ENCODE measurements at regions not wholly inside any gene's neighbourhood (a gene's known extent, or its start where the extent isn't known, plus 50 kb on each side); places are given as distances from the start of the nearest gene placed in this dataset.

- TF ChIP-seq KDM5A (IDR thresholded peaks at IDR 0.05): no peak
Observed at GRCh38 chr9:13580760-13581159, 301.3 kb upstream of the MPDZ start (continued).

- Histone ChIP-seq H3K4me3 (no peak overlapping the region), H3K4me2 (no peak overlapping the region), H3K4me1 (no peaks in the 10 kb centered on the region), H3K9me3 (no peaks in the 10 kb centered on the region), H3K27ac (no peak overlapping the region)
- TF ChIP-seq POLR2A (IDR thresholded peaks at IDR 0.05; ENCODE audit: low read length): no peak
- TF ChIP-seq NFE2L2 (conservative IDR thresholded peaks at IDR 0.05; ENCODE audit: low read length): no peak
- TF ChIP-seq JUN (IDR thresholded peaks at IDR 0.05): no peak
- TF ChIP-seq RCOR1 (IDR thresholded peaks at IDR 0.05; ENCODE audit: low read depth, low read length): no peak
- no peak for TF ChIP-seq BCL3 (IDR thresholded peaks at IDR 0.05)
- POLR2A ChIA-PET: no interaction called here
- DNase-seq (ENCODE audit: low read depth in 1 of 2, low spot score in 1 of 2) (no peak), ATAC-seq (no peak), FAIRE-seq (no peak)
- WGBS (ENCODE audit: missing lambda C conversion rate): 26% methylated on average over 3 of the region's 3 CpGs
- CTCF ChIA-PET: interaction anchor here (0.7 kb wide), 1 partner anchor 49 kb away, joined by 4 read pairs; no protein-coding TSS in a partner anchor
Observed at GRCh38 chr9:13580131-13580530, 300.6 kb upstream of the MPDZ start.

- no peak overlapping the region for H3K4me2 ChIP-seq
- no peak overlapping the region for H3K27ac ChIP-seq
- CTCF ChIA-PET: no interaction called here
- no peak for DNase-seq (ENCODE audit: low read depth in 1 of 2, low spot score in 1 of 2)
- no peak for FAIRE-seq
- no peaks in the 10 kb centered on the region for H3K4me1 ChIP-seq
- TF ChIP-seq ZFP36 (IDR thresholded peaks at IDR 0.05; ENCODE audit: borderline replicate concordance, partially characterized antibody) (no peak), CHD4 (IDR thresholded peaks at IDR 0.05; ENCODE audit: borderline replicate concordance) (no peak), FOXS1 (CRISPR knock-in tag; IDR thresholded peaks at IDR 0.05) (no peak), HEYL (CRISPR knock-in tag; IDR thresholded peaks at IDR 0.05) (no peak), ZSCAN20 (CRISPR knock-in tag; IDR thresholded peaks at IDR 0.05) (no peak), MAFK (IDR thresholded peaks at IDR 0.05; ENCODE audit: partially characterized antibody) (no peak), BHLHE40 (IDR thresholded peaks at IDR 0.05; ENCODE audit: low read depth, low read length) (no peak), HOXB13 (CRISPR knock-in tag; IDR thresholded peaks at IDR 0.05; ENCODE audit: low read depth) (no peak), CEBPB (IDR thresholded peaks at IDR 0.05) (no peak), RAD21 (conservative IDR thresholded peaks at IDR 0.05 in 1 of 2, IDR thresholded peaks at IDR 0.05 in 1 of 2) (no peak), JUNB (IDR thresholded peaks at IDR 0.05) (no peak), REST (IDR thresholded peaks at IDR 0.05) (no peak), RCOR1 (IDR thresholded peaks at IDR 0.05; ENCODE audit: low read depth, low read length) (no peak), E2F6 (IDR thresholded peaks at IDR 0.05; ENCODE audit: borderline replicate concordance, low read depth) (no peak), HOXB5 (CRISPR knock-in tag; IDR thresholded peaks at IDR 0.05) (no peak), SREBF2 (IDR thresholded peaks at IDR 0.05) (no peak), USF2 (IDR thresholded peaks at IDR 0.05) (no peak)
- POLR2A ChIA-PET: no interaction called here
- H3K4me3 ChIP-seq: no peak overlapping the region
- no peak for ATAC-seq
- no peaks in the 10 kb centered on the region for H3K9me3 ChIP-seq
Observed at GRCh38 chr9:13576101-13576500, 296.6 kb upstream of the MPDZ start.

Data from A549 (cell line).